RPMI7951 (cell line): ENCODE measurements at regions not wholly inside any gene's neighbourhood (a gene's known extent, or its start where the extent isn't known, plus 50 kb on each side); places are given as distances from the start of the nearest gene placed in this dataset.
"Not testable (repeated sequence)": the region's sequence is repeated elsewhere in the genome, so short reads cannot be mapped to it uniquely, and the experiment has no call there.

Experiments
- DNase-seq: peaks from one replicate; pipeline ENCODE4 v3.0.0-alpha.2; 2012; ENCODE audit warnings: low read depth

DNA sequence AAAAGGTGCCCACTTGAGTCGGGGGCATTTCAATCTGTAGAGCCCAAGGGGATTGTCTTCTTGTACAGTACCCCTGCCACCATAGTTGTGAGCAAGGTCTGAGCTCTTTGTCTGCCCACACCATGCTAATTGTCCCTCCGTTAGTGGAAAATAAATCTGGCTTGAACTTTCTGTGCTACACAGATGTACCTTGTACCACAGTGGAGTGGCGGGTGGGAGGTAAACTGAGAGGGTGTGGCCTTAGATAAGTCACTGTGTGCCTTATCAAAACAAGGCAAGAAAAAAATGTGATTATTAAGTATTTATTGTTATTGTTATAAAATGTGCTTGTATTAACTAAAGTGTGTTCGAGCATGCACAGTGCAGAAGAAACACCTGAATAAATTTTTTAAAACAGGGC is 242.9 kb upstream of the C2CD4B start:
- no peak for DNase-seq

DNA sequence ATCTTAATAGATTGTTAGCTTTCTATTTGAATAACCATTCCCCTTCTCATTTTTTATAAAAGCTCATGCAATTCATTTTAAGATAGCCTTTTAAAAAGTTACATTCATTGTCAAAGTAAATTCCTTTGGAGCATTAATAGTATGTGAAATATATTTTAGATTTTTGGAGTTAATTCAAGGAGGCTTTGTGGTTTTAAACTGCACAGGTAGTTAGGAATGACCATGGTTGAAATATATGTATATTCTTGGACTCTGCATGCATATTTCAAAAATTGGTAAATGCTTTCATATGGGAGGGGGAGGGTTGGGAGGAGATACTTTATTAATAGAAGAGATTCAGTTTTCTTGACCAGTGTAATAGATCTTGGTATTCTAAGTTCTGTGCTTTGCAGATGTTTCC is 244.4 kb upstream of the C2CD4B start:
- no peak for DNase-seq

DNA sequence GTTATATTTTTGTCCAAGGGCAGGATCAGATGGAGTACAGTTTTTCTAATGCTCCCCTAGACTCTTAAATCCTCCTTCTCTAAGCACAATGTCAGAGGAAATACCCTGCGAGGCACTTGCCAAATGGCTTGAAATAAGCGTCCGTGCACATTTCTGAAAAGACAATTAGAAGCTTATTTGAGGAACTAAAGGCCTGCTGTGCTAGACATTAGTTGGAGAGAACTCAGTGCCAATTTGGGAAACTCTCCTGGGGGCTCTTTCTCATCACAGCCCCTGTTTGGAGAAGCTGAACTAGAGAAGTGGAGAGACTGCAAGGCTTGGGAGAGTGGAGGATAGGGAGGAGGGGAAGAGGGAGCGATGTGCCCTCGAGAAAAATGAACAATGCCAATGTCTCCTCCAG is 247.6 kb upstream of the C2CD4B start:
- DNase-seq: no peak

DNA sequence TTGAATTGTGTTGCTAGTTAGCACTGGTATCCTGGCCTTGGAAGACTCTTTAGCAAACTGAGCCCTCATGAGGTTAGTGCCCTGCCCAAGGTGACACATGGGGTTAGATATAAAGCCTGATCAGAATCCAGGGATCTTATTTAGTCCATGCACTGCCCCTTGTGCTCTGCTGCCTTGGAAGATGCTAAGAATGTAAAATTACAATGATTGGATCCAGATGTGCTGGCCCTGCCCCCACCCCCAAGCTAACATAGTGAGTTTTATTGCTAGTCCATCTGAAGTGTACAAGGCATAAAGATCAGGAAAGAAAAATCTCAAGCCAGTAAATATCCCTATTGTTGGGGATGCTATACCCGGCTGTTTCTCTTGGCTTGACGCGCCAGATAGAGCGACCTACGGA is 248.1 kb upstream of the C2CD4B start:
- DNase-seq: peak; percentile 54

DNA sequence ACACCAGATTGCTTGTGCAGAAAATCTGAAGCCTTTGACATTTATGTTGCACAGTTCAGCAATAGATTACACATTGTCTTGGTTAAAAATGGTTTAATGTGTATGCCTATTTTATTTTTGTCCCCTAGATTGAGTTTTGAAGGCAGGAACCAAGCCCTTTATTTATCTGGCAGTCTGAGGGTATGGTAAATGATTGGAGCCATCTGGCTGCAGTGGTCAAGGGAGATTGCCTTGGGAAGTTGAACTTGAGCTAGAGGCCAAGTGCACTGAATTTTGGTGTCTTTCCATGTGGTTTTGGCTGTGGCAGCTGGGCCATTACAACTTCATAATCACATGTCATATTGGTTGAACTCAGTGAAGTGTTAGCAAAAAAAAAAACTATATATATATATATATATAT is 248.7 kb upstream of the C2CD4B start:
- peak; percentile 74 for DNase-seq

DNA sequence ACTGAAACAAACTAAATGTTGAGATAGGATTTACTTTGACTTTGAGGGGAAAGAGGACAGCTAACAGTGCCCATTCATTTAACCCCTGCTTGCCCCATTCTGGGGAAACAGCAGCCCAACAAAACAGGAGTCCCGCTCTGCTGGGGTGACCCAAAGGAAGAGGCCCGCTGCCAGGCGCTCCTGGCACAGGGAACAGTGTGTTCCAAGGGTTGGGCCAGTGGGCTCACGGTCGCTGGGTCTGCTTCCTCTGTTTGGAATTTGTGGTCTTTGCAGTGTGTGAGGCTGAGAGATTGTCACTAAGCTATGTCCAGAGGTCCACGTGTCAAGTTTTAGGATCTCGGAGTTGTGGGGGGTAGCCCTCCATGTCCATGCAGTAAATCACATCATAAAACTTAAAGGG is 250.4 kb upstream of the C2CD4B start:
- DNase-seq: no peak

DNA sequence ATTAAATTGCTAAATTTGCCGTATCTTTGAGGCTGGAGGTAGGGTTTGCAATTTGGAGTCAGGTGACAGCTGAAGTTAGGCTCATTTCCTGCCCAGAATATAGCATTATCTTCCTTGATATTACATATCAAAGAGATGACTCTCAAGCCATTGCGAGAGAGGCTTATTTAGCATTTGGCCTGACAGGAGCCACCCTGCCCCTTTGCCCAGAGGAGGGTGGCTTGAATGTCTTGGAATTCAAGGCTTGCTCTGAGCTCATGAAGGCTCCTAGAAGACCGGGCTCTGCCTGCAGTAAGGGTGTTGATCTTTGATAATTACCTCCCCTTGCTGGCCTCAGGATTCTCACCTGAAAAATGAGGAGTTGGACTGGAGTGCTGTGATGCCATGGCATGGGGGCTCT is 251.4 kb upstream of the C2CD4B start:
- no peak for DNase-seq

DNA sequence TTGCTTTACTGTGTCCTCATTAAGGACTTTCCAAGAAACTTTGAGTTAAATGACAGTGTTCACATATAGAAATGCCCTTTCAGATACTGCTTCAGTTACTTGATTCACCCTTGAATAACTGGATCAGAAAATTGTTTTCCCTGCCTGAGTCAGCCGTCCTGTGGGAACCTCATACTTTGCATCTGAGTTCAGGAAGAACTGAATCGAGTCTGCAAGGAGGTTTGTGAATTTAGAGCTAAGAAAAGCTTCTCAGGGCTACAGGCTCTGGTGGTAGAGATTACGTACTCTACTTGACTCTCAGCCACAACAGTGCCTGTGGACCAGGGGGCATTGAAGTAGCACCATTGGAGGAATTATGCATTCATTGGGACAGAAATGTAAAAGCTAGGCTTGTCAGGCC is 252.4 kb upstream of the C2CD4B start:
- DNase-seq: no peak

DNA sequence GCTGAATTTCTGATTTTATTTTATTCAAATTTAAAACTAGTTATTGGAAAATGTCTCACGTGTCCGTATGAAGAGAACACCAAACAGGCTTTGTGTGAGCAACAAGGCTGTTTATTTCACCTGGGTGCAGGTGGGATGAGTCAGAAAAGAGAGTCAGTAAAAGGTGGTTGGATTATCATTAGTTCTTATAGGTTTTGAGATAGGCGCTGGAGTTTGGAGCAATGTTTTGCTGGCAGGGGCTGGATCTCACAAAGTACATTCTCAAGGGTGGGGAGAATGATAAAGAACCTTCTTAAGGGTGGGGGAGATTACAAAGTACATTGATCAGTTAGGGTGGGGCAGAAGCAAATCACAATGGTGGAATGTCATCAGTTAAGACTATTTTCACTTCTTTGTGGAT is 253.4 kb upstream of the C2CD4B start:
- not testable (repeated sequence) for DNase-seq

DNA sequence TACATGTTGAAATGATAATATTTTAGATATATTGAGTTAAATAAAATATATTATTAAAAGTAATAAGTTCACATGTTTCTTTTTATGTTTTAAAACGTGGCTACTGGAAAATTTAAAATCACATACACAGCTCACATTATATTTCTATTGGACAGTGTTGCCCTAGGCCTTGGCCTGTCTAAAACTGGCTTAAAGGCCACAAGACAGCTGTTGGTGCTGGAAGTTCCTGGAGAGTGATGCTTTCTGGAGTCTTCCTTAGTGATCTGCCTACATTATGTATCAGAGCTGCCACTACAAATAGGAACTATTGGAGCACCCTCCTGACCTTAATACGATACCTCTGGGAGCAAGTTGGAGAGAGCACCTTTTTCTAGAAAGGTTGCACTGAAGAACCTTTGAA is 254.1 kb upstream of the C2CD4B start:
- no peak for DNase-seq

DNA sequence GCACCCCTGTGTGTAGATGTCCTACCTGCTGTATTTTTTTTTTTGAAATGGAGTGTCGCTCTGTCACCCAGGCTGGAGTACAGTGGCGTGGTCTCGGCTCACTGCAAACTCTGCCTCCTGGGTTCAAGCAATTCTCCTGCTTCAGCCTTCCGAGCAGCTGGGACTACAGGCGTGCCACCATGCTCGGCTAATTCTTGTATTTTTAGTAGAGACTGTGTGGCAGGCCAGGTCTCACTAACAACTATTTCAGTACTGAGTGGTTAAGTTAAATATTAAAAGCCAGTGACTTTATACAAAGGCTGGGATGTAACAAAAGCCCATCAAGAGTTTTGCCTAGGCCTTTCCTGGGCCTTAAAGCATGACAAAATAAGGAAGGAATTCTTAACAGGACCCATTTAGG is 255.3 kb upstream of the C2CD4B start:
- not testable (repeated sequence) for DNase-seq

DNA sequence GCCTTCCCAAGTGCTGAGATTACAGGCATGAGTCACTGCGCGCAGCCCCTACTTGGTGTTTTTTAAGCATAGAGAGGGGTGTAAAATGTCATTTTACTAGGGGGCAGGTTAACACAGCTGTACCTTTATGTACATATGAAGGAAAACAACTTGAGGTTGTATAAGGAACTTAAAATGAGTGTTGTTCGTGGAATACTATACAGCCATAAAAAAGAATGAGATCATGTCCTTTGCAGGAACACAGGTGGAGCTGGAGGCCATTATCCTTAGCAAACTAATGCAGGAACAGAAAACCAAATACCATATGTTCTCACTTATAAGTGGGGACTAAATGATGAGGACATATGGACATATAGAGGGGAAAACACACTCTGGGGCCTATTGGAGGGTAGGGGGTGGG is 256.2 kb upstream of the C2CD4B start:
- no peak for DNase-seq

DNA sequence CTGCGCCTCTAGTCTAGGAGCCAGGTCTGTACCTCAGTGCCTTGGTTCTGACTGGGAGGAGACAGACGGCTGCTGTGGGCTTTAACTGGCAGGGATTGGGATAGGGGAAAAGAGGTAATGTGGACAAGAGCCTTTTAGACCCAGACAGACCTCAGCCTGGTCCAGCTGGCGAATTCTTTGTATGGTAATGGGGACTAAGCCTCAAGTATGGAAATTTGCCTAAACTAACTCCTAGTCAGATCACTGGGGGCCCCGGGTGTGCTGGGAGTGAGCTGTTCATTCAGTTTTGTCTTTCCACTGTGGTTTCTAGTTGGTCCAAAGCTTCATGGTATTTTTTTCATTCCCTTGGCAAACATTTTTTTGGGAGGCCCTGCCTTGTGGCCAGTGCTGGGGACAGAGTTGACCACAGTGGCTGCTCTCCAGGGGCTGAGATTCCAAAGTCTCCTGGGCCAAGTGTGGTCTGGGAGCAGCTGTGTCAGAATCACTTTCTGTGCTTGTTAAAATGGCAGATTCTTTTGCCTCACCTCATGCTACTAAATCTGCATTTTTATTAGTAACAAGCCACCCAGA is 261.4 kb upstream of the C2CD4B start:
- DNase-seq: peak; percentile 92

DNA sequence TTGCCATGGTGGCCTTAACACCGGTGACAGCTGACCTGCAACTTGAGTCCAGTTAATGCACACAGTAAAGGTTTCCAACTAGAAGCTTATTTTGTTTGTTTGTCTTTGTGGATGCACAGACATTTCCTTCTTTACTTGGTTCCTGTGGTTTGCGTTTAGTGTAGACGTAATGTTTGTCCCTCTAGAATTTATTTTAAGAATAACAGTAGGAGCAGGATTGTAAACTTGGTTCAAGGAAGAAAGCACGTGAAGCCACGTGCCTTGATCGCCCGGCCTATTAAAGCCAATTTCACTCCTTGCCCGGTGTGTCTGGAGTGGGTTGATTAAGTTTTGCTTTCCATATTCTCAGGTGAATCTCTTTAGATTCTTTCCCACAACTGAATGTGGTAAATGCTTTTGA is 263.2 kb upstream of the C2CD4B start:
- no peak for DNase-seq

DNA sequence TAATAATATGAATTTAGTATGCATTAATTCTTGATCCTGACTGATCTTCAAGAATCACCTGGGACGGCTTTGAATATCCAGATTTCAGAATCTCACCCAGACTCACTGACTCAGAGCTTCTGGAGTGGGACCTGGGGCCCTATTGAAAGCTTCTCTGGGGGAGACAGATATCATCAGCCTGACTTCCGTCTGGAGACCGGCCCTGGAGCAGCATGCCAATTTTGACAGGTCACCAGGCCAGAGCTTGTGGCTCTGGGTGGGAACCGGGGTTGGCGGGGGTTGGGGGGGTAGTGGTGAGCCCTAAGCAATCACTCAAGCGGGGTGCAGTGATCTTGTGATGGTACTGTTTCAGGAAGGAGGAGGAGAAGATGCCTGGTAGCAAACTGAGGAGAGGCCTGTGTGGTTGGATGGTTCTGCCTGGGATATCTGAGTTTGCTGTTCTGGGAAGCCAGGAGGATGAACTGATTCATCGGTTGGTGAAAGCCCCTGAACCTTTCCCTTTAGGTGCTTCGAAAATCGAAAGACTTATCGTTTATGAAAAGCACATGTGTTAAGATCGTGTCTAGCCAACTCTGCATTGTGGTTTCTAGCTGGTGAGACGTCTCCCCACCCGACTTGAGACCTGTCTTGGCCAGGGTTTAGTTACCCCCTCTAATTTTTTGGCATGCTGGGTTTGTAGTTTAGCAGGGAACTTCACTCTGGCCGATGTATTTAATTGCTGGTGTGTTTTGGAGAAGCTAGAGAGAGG is 263.9 kb upstream of the C2CD4B start:
- DNase-seq: no peak

DNA sequence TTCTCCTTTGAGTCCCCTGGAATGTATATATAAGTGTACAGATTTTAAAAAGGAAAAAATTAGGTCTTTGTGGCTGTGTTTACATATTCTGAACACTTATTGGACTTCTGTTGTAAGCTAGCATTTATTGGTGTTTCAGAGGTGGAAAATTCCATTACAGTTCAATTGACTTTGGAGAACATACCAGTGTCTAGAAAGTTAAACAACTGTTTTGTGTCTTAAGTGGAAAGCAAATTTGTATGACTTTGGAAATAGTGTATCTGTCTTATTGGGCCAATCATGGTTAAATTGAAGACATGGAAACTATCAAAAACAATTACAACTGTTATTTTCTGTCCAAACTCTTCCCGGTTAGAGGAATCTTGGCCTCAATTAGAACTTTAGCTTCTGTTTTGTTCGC is 265.0 kb upstream of the C2CD4B start:
- DNase-seq: no peak

DNA sequence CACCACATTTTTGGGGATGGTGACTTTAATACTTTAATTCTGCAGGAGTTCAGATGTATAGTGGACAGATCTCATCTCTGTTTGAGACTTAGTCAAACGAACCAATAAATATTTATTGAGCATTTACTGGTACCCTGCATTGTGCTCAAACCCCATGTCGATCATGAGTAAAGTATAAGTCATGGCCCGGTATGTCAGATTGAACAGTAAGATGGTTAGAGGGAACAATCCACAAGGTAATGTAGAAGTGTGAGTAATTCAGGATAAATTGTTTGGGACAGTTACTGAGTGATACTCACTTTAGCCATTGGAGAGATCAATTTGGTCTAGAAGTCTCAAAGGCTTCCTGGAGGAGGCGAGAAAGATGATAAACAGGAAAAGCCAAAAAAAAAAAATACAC is 265.5 kb upstream of the C2CD4B start:
- no peak for DNase-seq

DNA sequence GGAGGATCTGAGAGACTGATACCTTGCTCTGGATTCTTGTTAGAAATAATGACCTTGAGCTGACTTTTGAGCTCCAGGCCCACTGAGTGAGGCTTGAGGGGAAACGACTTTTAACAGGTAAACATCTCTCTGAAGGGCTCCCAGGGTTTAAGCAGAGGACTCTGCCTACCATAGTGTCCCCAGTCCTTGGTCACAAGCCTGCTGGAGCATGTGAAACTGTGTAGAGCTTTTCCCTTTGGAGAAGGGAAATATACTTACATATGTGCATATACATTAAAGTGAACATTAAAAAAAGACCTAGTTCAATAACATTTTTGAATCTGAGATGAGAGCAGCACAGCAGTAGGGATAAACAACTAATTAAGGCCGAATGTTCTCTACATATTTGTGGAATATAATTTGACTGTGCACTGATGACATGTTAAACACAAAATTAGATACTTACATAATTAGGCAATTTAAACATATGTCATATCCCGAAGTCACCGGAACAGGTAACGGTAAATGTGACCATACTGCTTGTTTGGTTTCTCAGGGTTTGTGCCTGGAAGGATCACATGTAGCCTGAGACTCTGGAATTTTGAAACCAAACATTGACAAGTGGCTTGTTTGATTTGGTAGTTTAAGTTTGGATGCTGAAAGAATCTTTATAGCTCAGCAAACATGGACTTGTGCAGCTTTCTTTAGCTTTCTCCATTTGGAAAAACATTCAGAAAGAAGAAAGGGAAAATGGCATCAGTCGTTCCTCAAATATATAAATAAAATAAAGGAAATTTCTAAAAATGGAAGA is 266.1 kb upstream of the C2CD4B start:
- no peak for DNase-seq

DNA sequence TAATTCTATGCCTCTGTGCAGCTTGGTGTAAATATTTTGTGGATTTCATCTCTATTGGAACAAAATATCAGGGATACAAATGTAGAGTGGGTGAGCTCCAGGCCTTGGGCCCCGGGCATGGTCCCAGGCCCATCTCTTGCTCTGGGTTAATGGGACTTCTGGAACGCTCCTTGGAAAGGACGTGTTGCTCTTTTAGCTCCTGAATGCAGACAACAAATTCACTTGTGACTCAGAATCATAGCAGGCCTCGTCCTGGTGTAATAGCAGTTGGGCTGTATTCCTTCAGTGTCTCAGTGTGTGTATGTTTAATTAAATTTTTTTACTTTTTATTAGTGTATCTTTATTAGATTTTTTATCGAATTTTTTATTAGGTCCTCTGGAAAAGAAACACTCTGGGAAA is 266.7 kb upstream of the C2CD4B start:
- no peak for DNase-seq

DNA sequence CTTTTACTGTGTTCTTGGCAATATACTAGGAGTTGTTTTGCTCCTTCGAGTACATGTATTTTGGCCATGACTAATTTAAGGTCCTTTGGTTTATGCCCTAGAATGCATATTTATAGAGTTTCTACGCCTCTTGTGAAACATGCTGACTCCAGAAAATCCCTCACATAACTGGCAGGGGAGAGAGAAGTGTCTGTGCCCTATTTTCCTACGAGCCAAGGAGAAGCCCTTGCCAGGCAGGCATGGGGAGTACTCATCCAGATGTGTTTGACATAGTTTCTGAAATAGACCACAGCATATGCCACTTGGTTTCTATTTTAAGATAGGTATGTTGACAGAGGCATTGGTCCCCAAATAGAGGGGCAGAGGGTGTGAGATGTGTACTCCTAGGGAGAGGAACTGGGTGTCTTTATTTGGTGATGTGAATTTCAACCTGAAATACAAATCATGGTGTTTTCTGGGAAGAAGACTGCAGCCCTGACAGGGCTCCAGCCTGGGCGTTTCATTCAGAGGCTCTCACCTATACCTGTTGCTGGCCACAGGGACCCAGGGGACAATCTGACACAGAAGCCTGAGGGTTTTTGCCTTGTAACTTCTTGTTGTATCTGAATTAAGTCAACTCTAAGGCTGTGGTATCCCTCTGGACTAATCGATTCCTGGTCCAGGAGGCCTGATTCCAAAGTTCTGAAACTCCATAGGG is 267.8 kb upstream of the C2CD4B start:
- no peak for DNase-seq

DNA sequence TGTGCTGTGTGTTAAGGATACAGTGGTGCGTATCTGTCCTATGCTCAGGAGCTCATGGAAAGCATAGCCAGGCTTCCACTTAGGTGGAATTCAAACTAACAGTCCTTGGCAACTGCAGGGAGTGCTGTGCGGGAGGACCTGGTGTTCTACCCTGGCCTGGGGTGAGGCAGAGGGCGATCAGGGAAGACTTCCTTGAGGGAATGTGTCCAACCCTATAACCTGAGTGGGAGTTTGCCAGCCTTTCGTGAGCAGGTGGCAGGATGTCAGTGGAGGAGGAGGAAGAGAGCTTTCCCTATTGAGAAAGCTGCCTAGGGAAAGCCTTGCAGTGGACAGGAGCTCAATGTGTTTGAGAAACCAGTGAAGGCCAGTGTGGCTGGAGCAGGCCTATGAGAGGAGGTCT is 271.1 kb upstream of the C2CD4B start:
- DNase-seq: no peak

DNA sequence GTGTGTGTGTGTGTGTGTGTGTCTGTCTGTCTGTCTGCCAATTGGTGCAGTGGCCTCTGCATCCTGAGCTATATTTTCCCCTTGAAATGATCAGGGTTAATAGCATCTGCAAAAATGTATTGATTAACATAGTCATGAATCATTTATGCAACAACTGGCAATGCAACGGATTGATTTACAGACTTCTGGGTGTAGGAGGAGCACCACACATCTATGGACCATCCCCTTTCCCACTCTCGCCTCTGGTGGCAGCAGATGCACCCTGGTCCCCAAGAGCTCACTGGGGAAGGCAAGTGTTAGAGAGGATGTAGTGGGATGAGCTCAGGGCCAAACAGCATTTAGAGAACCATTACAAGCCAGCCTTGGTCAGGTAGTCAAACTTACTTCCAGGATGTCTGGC is 272.7 kb upstream of the C2CD4B start:
- no peak for DNase-seq
